ENCODE measurements at regions not wholly inside any gene's neighbourhood (a gene's known extent, or its start where the extent isn't known, plus 50 kb on each side); places are given as distances from the start of the nearest gene placed in this dataset.

GRCh38 chr2:59903994-59904544, 649.4 kb downstream of the BCL11A start:
- no peak for TF ChIP-seq CTCF (IDR thresholded peaks at IDR 0.05)
- no peak for TF ChIP-seq POLR2A (IDR thresholded peaks at IDR 0.05)

Measured in Peyer's patch (tissue), 4 donors.